ENCODE measurements at regions not wholly inside any gene's neighbourhood (a gene's known extent, or its start where the extent isn't known, plus 50 kb on each side); places are given as distances from the start of the nearest gene placed in this dataset.
A peak's percentile ranks its signal among the peaks of the same experiment; 100 is the strongest.

DNA sequence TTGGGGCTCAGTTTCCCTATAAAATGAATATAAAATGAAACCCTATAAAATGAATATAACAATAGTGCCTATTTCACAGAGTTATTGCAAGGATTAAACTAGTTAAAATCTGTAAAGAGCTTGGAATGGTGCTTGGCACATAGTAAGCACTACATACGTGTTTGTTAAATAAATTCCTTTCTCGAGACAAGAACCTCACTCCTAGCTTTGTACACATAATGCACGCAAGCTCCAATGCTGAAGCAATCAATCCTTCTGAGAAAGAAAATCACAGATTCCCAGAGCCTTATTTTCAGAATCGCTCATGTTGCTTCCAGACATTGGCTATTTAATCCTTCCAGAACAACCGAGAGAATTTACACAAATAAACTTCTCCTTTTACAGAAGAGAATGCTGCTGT, 440.9 kb downstream of the IRS1 start:
- intact Hi-C loops (cut with DNase I) = no loop called here
- H3K9ac ChIP-seq (ENCODE audit: low read length in 3 of 3) = no peak overlapping the region

DNA sequence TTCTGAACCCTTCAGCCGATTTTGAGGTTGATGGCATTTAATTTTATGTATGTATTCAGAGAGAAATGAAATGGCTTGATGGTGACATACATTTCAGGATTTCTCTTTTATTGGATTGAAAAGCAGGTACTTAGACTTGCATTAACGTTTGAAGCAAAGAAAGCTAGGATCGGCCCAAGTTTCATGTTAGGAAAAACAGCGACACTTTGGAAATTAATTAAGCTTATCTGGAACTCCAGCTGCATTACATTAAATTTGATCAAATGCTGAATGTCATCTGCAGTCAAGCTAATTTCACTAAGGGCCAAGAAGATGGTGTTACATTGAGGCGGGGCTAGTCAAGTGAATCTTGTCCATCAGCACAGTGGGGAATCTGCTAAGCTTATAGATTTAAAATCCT, 441.8 kb downstream of the IRS1 start:
- intact Hi-C loops (cut with DNase I) = no loop called here
- Histone ChIP-seq H3K27ac (ENCODE audit: low read depth in 2 of 2, low read length in 2 of 2) (no peak overlapping the region), H3K27me3 (ENCODE audit: control insufficient read depth, insufficient read depth, low read length) (no peaks in the 10 kb centered on the region), H3K4me1 (ENCODE audit: control insufficient read depth in 2 of 3, insufficient read depth in 2 of 3, low read depth in 1 of 3, low read length in 3 of 3) (no peaks in the 10 kb centered on the region), H3K9ac (ENCODE audit: low read length in 3 of 3) (no peak overlapping the region), H3K9me3 (ENCODE audit: control insufficient read depth in 2 of 3, insufficient read depth in 1 of 3, low read length in 3 of 3) (no peaks in the 10 kb centered on the region), H3K4me3 (ENCODE audit: low read length in 3 of 3) (no peak overlapping the region), H3K36me3 (ENCODE audit: control insufficient read depth in 2 of 3, insufficient read depth in 3 of 3, low read length in 3 of 3) (no peaks in the 10 kb centered on the region)
- TF ChIP-seq, protein P1, sequence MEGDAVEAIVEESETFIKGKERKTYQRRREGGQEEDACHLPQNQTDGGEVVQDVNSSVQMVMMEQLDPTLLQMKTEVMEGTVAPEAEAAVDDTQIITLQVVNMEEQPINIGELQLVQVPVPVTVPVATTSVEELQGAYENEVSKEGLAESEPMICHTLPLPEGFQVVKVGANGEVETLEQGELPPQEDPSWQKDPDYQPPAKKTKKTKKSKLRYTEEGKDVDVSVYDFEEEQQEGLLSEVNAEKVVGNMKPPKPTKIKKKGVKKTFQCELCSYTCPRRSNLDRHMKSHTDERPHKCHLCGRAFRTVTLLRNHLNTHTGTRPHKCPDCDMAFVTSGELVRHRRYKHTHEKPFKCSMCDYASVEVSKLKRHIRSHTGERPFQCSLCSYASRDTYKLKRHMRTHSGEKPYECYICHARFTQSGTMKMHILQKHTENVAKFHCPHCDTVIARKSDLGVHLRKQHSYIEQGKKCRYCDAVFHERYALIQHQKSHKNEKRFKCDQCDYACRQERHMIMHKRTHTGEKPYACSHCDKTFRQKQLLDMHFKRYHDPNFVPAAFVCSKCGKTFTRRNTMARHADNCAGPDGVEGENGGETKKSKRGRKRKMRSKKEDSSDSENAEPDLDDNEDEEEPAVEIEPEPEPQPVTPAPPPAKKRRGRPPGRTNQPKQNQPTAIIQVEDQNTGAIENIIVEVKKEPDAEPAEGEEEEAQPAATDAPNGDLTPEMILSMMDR (IDR thresholded peaks at IDR 0.05; ENCODE audit: borderline replicate concordance, extremely low read depth, insufficient read depth) = no peak
- FAIRE-seq (no peak), DNase-seq (no peak)

More for the DNA sequence above, 440.9 kb downstream of the IRS1 start:
- Histone ChIP-seq H3K4me3 (ENCODE audit: low read length in 3 of 3) (no peak overlapping the region), H3K9me3 (ENCODE audit: control insufficient read depth in 2 of 3, insufficient read depth in 1 of 3, low read length in 3 of 3) (no peaks in the 10 kb centered on the region), H3K27me3 (ENCODE audit: control insufficient read depth, insufficient read depth, low read length) (no peaks in the 10 kb centered on the region), H3K36me3 (ENCODE audit: control insufficient read depth in 2 of 3, insufficient read depth in 3 of 3, low read length in 3 of 3) (no peaks in the 10 kb centered on the region), H3K4me1 (ENCODE audit: control insufficient read depth in 2 of 3, insufficient read depth in 2 of 3, low read depth in 1 of 3, low read length in 3 of 3) (no peaks in the 10 kb centered on the region), H3K27ac (ENCODE audit: low read depth in 2 of 2, low read length in 2 of 2) (no peak overlapping the region)
- no peak for DNase-seq
- FAIRE-seq = no peak
- TF ChIP-seq, protein P1 (IDR thresholded peaks at IDR 0.05; ENCODE audit: borderline replicate concordance, extremely low read depth, insufficient read depth) = no peak

DNA sequence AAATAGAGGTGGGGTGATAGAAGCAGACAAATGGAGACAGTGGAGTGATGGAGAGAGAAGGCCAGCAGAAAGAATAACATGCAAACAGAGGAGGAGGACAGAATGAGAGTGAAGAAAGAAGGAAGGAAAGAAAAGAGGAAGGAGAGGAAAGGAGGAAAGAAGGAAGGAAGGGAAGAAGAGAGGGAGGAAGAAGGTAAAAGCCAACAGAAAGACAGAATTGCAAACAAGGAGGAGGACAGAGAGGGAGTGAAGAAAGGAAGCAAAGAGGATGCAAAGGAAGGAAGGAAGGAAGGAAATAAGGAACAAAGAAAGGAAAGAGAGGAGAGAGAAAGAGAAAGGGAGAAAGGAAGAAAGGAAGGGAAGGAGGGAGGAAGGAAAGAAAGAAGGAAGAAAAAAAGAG, 444.0 kb downstream of the IRS1 start:
- H3K36me3 ChIP-seq (ENCODE audit: control insufficient read depth in 2 of 3, insufficient read depth in 3 of 3, low read length in 3 of 3) = no peaks in the 10 kb centered on the region
- no peak overlapping the region for H3K4me3 ChIP-seq (ENCODE audit: low read length in 3 of 3)
- FAIRE-seq (no peak), DNase-seq (no peak)
- no peaks in the 10 kb centered on the region for H3K4me1 ChIP-seq (ENCODE audit: control insufficient read depth in 2 of 3, insufficient read depth in 2 of 3, low read depth in 1 of 3, low read length in 3 of 3)
- no peak overlapping the region for H3K27ac ChIP-seq (ENCODE audit: low read depth in 2 of 2, low read length in 2 of 2)
- H3K9me3 ChIP-seq (ENCODE audit: control insufficient read depth in 2 of 3, insufficient read depth in 1 of 3, low read length in 3 of 3) = no peaks in the 10 kb centered on the region
- no peak overlapping the region for H3K9ac ChIP-seq (ENCODE audit: low read length in 3 of 3)
- intact Hi-C loops (cut with DNase I) = no loop called here
- H3K27me3 ChIP-seq (ENCODE audit: control insufficient read depth, insufficient read depth, low read length) = no peaks in the 10 kb centered on the region
- TF ChIP-seq, protein P1 (IDR thresholded peaks at IDR 0.05; ENCODE audit: borderline replicate concordance, extremely low read depth, insufficient read depth) = no peak

DNA sequence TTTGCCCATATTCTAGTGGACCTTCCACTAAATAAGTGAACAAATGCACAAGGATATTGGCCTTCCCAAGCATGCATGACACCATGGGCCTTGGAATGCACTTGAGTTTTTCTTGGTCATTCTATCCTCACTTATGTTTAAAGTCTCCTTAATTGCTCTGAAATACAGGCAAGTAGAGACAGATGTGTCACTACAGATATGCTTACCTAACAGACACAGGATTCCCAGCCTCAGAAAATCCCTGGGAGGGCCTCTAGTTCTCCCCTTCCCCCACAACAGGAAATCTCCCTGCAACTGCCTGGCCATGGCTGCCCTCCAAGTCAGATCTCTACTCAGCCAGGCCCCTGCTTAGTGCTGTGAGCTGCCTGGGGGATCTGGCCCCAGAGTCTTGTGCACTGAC, 445.2 kb downstream of the IRS1 start:
- TF ChIP-seq, protein P1 (IDR thresholded peaks at IDR 0.05; ENCODE audit: borderline replicate concordance, extremely low read depth, insufficient read depth) = no peak
- DNase-seq = peak in 1 of 5 donors; percentile 20
- Histone ChIP-seq H3K9me3 (ENCODE audit: control insufficient read depth in 2 of 3, insufficient read depth in 1 of 3, low read length in 3 of 3) (no peaks in the 10 kb centered on the region), H3K27me3 (ENCODE audit: control insufficient read depth, insufficient read depth, low read length) (no peaks in the 10 kb centered on the region), H3K4me3 (ENCODE audit: low read length in 3 of 3) (no peak overlapping the region), H3K4me1 (ENCODE audit: control insufficient read depth in 2 of 3, insufficient read depth in 2 of 3, low read depth in 1 of 3, low read length in 3 of 3) (no peaks in the 10 kb centered on the region), H3K27ac (ENCODE audit: low read depth in 2 of 2, low read length in 2 of 2) (no peak overlapping the region), H3K9ac (ENCODE audit: low read length in 3 of 3) (no peak overlapping the region), H3K36me3 (ENCODE audit: control insufficient read depth in 2 of 3, insufficient read depth in 3 of 3, low read length in 3 of 3) (no peaks in the 10 kb centered on the region)
- FAIRE-seq = no peak
- intact Hi-C loops (cut with DNase I) = no loop called here
